ENCODE measurements at regions not wholly inside any gene's neighbourhood (a gene's known extent, or its start where the extent isn't known, plus 50 kb on each side); places are given as distances from the start of the nearest gene placed in this dataset.
A peak's percentile ranks its signal among the peaks of the same experiment; 100 is the strongest.

- no peak overlapping the region for H3K4me3 ChIP-seq (ENCODE audit: low read depth, low read length)
- in situ Hi-C loops (cut with HindIII; ENCODE audit: low pct_ligation_motif_present, low sequenced_read_pairs), result no loop called here
- TF ChIP-seq CTCF (IDR thresholded peaks at IDR 0.05; ENCODE audit: low read depth, low read length, missing control alignments), result no peak
- no peaks in the 10 kb centered on the region for H3K36me3 ChIP-seq (replicated peaks)
- H3K27ac ChIP-seq, result no peak overlapping the region
- DNase-seq, result no peak
- no peaks in the 10 kb centered on the region for H3K27me3 ChIP-seq (replicated peaks)
Observed at GRCh38 chr11:79922641-79923040, 481.8 kb upstream of the TENM4 start.

DNA sequence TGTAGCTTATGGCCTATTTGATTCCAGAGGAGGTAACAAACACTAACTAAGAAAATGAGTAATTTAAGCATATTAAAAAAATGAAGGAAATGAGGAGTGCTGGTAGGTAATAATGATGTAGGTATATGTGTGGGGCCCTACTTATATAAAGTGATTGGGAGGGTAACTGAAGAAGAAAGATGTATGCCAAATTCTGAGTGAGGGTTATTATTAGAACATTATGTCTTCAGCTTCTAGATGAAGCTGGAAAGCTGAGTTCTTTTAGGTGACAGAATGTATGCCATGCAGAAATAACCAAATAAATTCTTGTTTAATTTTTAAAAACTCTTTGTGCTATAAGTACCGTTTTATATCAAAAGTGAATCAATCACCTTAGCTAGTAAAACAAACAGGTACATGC is 479.6 kb upstream of the TENM4 start:
- H3K4me3 ChIP-seq (ENCODE audit: low read depth, low read length), result no peak overlapping the region
- in situ Hi-C loops (cut with HindIII; ENCODE audit: low pct_ligation_motif_present, low sequenced_read_pairs), result no loop called here
- H3K36me3 ChIP-seq (replicated peaks), result no peaks in the 10 kb centered on the region
- H3K27ac ChIP-seq, result no peak overlapping the region
- no peak for TF ChIP-seq CTCF (IDR thresholded peaks at IDR 0.05; ENCODE audit: low read depth, low read length, missing control alignments)
- no peaks in the 10 kb centered on the region for H3K27me3 ChIP-seq (replicated peaks)
- DNase-seq, result no peak

GRCh38 chr11:79919350-79919749 is 478.5 kb upstream of the TENM4 start:
- H3K27ac ChIP-seq, result no peak overlapping the region
- no peaks in the 10 kb centered on the region for H3K36me3 ChIP-seq (replicated peaks)
- no peak for DNase-seq
- in situ Hi-C loops (cut with HindIII; ENCODE audit: low pct_ligation_motif_present, low sequenced_read_pairs), result no loop called here
- no peak for TF ChIP-seq CTCF (IDR thresholded peaks at IDR 0.05; ENCODE audit: low read depth, low read length, missing control alignments)
- H3K27me3 ChIP-seq (replicated peaks), result no peaks in the 10 kb centered on the region
- no peak overlapping the region for H3K4me3 ChIP-seq (ENCODE audit: low read depth, low read length)

DNA sequence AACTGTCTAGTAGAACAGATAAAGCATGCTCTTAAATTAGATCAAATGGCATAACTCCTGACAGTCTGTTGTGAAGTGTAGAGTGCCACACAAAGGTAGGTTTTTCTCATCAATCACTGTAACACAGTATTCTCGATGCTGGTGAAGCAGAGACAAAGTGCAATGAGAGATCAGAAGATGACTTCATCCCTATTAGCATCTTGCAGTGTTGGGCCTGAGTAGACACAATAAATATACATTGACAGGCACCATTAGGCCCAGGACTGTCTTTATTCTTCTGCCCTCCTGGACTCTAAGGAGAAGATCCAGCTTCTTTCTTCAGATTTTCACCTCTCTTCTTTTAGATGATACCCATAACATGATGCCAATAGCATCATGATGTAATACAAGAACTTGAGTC is 478.0 kb upstream of the TENM4 start:
- no peak overlapping the region for H3K4me3 ChIP-seq (ENCODE audit: low read depth, low read length)
- in situ Hi-C loops (cut with HindIII; ENCODE audit: low pct_ligation_motif_present, low sequenced_read_pairs), result no loop called here
- H3K27ac ChIP-seq, result no peak overlapping the region
- H3K36me3 ChIP-seq (replicated peaks), result no peaks in the 10 kb centered on the region
- TF ChIP-seq CTCF (IDR thresholded peaks at IDR 0.05; ENCODE audit: low read depth, low read length, missing control alignments), result no peak
- H3K27me3 ChIP-seq (replicated peaks), result no peaks in the 10 kb centered on the region
- no peak for DNase-seq

DNA sequence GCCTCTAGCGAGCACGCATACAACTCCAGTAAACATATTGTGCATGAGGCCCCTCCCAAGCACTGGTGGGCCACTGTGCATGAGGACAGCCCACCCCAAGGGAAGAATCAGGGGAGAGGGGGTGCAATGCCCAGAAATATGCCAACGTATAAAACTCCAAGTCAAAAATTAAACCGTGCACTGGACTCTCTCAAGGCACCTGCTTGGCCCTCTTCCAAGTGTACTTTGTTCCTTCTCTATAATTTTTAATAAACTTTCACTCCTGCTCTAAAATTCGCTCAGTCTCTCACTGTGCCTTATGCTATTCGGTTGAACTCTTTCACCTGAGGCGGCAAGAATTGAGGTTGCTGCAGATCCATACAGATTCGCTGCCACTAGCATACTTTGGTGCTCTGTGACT is 465.3 kb upstream of the TENM4 start:
- no peak overlapping the region for H3K4me3 ChIP-seq (ENCODE audit: low read depth, low read length)
- H3K36me3 ChIP-seq (replicated peaks), result no peaks in the 10 kb centered on the region
- DNase-seq, result no peak
- H3K27me3 ChIP-seq (replicated peaks), result no peaks in the 10 kb centered on the region
- TF ChIP-seq CTCF (IDR thresholded peaks at IDR 0.05; ENCODE audit: low read depth, low read length, missing control alignments), result no peak
- no peak overlapping the region for H3K27ac ChIP-seq
- in situ Hi-C loops (cut with HindIII; ENCODE audit: low pct_ligation_motif_present, low sequenced_read_pairs), result no loop called here

GRCh38 chr11:79902493-79902892 is 461.7 kb upstream of the TENM4 start:
- peak; percentile 47 for DNase-seq
- TF ChIP-seq CTCF (IDR thresholded peaks at IDR 0.05; ENCODE audit: low read depth, low read length, missing control alignments), result no peak
- Histone ChIP-seq H3K27ac (no peak overlapping the region), H3K27me3 (replicated peaks) (no peaks in the 10 kb centered on the region), H3K4me3 (ENCODE audit: low read depth, low read length) (no peak overlapping the region), H3K36me3 (replicated peaks) (no peaks in the 10 kb centered on the region)
- in situ Hi-C loops (cut with HindIII; ENCODE audit: low pct_ligation_motif_present, low sequenced_read_pairs), result no loop called here

All from brain microvascular endothelial cell (primary cell).